ENCODE measurements at regions not wholly inside any gene's neighbourhood (a gene's known extent, or its start where the extent isn't known, plus 50 kb on each side); places are given as distances from the start of the nearest gene placed in this dataset.

- intact Hi-C loops (cut with DNase I; ENCODE audit: low total_unique reads): no loop called here
- no peak for DNase-seq (ENCODE audit: low spot score in 2 of 2)
- WGBS, 2 donors: 1 to 14% methylated on average over 6 of the region's 6 CpGs
- TF ChIP-seq CTCF (IDR thresholded peaks at IDR 0.05) (no peak), POLR2A (IDR thresholded peaks at IDR 0.05) (no peak)
- H3K4me3 ChIP-seq (ENCODE audit: low read depth, poor library complexity, severe bottlenecking): no peak overlapping the region
Observed at GRCh38 chr1:4512636-4513035, 141.8 kb upstream of the AJAP1 start.

- peak in 1 of 2 donors; percentile 70 for DNase-seq (ENCODE audit: low spot score in 2 of 2)
- no peak overlapping the region for H3K4me3 ChIP-seq (ENCODE audit: low read depth, poor library complexity, severe bottlenecking)
- intact Hi-C loops (cut with DNase I; ENCODE audit: low total_unique reads): no loop called here
- TF ChIP-seq POLR2A (IDR thresholded peaks at IDR 0.05): no peak
- TF ChIP-seq CTCF (IDR thresholded peaks at IDR 0.05): no peak
- 46 to 63% methylated on average over 7 of the region's 7 CpGs for WGBS, 2 donors
Observed at GRCh38 chr1:4513685-4514084, 140.7 kb upstream of the AJAP1 start.

GRCh38 chr1:4515727-4516289 lies 138.6 kb upstream of the AJAP1 start:
- H3K4me3 ChIP-seq (ENCODE audit: low read depth, poor library complexity, severe bottlenecking): no peak overlapping the region
- DNase-seq (ENCODE audit: low spot score in 2 of 2): peak in 1 of 2 donors; percentile 53
- TF ChIP-seq POLR2A (IDR thresholded peaks at IDR 0.05) (no peak), CTCF (IDR thresholded peaks at IDR 0.05) (no peak)
- WGBS, 2 donors: 72 to 74% methylated on average over 15 of the region's 15 CpGs
- intact Hi-C loops (cut with DNase I; ENCODE audit: low total_unique reads): no loop called here

GRCh38 chr1:4516596-4516995 lies 137.8 kb upstream of the AJAP1 start:
- 74 to 75% methylated on average over 7 of the region's 7 CpGs for WGBS, 2 donors
- no peak overlapping the region for H3K4me3 ChIP-seq (ENCODE audit: low read depth, poor library complexity, severe bottlenecking)
- no peak for TF ChIP-seq POLR2A (IDR thresholded peaks at IDR 0.05)
- no peak for TF ChIP-seq CTCF (IDR thresholded peaks at IDR 0.05)
- no peak for DNase-seq (ENCODE audit: low spot score in 2 of 2)
- intact Hi-C loops (cut with DNase I; ENCODE audit: low total_unique reads): no loop called here

- intact Hi-C loops (cut with DNase I; ENCODE audit: low total_unique reads): no loop called here
- 84 to 91% methylated on average over 19 of the region's 19 CpGs for WGBS, 2 donors
- DNase-seq (ENCODE audit: low spot score in 2 of 2): no peak
Observed at GRCh38 chr1:4517186-4517954, 137.0 kb upstream of the AJAP1 start.

More at GRCh38 chr1:4517186-4517954, 137.0 kb upstream of the AJAP1 start:
- TF ChIP-seq POLR2A (IDR thresholded peaks at IDR 0.05): no peak
- TF ChIP-seq CTCF (IDR thresholded peaks at IDR 0.05): no peak
- H3K4me3 ChIP-seq (ENCODE audit: low read depth, poor library complexity, severe bottlenecking): no peak overlapping the region
